NCI-H69 (cell line): ENCODE measurements at regions not wholly inside any gene's neighbourhood (a gene's known extent, or its start where the extent isn't known, plus 50 kb on each side); places are given as distances from the start of the nearest gene placed in this dataset.
"Not testable (repeated sequence)": the region's sequence is repeated elsewhere in the genome, so short reads cannot be mapped to it uniquely, and the experiment has no call there.

Source experiments
- DNase-seq: peaks from one replicate; lab custom pipeline; 2025; lab: John Stamatoyannopoulos, UW

GRCh38 chr9:22650145-22650544 lies 203.5 kb downstream of the DMRTA1 start:
- no peak for DNase-seq

GRCh38 chr9:22650946-22651345 lies 204.3 kb downstream of the DMRTA1 start:
- no peak for DNase-seq

GRCh38 chr9:22654833-22655232 lies 208.2 kb downstream of the DMRTA1 start:
- no peak for DNase-seq

GRCh38 chr9:22657713-22658112 lies 211.1 kb downstream of the DMRTA1 start:
- no peak for DNase-seq

DNA sequence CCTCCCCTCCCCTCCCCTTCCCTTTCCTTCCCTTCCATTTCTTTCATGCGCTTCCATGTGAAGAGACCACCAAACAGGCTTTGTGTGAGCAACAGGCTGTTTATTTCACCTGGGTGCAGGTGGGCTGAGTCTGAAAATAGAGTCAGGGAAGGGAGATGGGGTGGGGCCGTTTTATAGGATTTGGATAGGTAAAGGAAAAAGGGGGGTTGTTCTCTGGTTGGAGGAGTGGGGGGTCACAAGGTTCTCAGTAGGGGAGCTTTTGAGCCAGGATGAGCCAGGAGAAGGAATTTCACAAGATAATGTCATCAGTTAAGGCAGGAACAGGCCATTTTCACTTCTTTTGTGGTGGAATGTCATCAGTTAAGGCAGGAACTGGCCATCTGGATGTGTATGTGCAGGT lies 211.9 kb downstream of the DMRTA1 start:
- DNase-seq, result not testable (repeated sequence)

- DNase-seq, result peak; percentile 94
Measured at GRCh38 chr9:22682536-22682935, 235.9 kb downstream of the DMRTA1 start.

GRCh38 chr9:22682961-22683699 lies 236.5 kb downstream of the DMRTA1 start:
- DNase-seq, result peak; percentile 97

DNA sequence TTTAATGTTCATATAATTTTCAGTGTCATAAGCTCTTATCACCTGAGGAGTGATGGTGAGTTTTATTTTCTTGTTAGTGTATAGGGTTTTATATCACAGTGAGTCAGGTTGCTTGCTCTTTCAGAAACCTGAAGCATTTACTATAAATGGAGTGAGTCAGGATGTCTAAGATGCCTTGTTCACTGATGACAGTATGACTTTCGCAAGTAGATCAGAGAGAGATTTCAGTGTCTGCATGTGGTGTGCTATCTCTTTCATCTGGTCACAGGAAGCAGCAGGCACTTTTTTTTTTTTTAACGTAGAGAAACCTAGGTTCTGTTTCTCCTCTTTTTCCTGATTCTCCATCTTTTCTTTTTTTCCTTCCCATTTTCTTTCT lies 237.1 kb downstream of the DMRTA1 start:
- peak; percentile 88 for DNase-seq

DNA sequence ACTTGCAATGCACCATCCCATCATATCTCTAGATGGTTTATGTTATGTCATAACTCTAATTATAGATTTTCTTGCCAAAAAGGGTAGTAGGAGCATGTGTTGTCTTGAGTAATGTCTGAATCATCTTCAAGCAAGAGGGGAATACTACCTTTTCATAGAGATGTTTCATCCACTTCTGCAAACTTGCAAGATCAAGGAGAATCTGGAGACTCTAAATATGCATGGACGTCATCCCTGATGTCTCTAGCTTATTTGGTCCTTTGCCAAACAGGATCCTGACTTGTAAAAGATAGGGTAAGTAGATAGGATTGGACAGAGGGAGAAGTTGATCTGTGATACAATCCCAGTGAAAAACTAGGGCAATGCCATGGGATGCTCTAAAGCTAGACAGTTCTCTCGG lies 246.5 kb downstream of the DMRTA1 start:
- DNase-seq, result peak; percentile 69

DNA sequence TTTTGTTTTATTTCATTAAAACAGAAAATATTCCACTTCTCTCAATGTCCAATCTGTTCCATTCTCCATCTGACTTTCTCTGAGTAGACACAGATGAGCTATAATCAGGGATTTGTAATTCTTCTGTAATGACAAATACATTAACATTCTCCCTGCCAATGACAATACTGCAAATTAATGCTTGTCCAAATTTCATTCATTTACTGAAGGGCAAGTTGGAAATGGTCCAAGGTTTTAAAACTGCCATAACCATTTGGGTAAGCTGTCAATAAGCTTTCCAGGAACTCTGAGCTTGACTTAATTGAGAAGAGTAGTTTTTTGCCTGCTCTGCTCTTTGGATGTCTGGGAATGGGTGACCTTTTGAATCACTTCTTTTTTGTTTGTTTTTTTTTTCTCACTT lies 253.5 kb downstream of the DMRTA1 start:
- DNase-seq, result peak; percentile 93

DNA sequence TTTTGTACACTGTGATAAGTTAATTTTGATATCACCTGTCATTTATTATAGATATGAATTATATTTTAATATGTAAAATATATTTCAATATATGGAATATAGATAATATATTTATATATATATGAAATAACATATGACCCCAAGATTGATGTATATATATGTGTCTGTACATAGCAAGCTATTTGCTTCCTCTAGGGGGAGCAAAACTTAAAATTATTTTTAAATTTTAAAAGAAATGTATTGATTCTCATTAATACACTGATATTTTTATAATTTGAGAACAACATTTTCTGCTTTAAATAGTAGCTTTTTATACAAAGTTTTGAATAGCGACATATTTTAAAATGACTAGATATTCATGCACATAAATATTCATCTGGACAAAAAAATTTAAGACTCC lies 272.0 kb downstream of the DMRTA1 start:
- DNase-seq, result peak; percentile 15

- DNase-seq, result no peak
Measured at GRCh38 chr9:22722492-22722891, 275.9 kb downstream of the DMRTA1 start.

GRCh38 chr9:22731786-22732185 lies 285.2 kb downstream of the DMRTA1 start:
- DNase-seq, result no peak

DNA sequence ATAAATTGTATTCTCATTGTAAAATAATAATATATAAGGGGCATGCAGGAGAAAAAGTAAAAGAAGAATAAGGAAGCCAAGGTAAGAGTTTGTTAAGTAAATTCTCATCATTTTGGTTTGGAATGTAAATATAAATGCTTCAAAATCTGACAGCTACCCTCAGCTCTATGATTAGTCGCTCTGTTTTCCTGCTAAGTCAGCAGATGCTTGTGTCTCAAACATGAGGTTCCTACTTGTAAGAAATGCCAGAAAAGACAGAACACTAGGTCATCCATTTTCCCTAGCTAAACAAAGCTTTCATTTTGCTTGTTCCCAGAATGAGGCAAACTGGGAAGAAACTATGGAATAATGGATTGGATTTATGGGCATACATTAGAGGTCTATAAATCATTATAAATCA lies 293.1 kb downstream of the DMRTA1 start:
- peak; percentile 49 for DNase-seq

GRCh38 chr9:22740781-22741180 lies 294.2 kb downstream of the DMRTA1 start:
- DNase-seq, result peak; percentile 82

DNA sequence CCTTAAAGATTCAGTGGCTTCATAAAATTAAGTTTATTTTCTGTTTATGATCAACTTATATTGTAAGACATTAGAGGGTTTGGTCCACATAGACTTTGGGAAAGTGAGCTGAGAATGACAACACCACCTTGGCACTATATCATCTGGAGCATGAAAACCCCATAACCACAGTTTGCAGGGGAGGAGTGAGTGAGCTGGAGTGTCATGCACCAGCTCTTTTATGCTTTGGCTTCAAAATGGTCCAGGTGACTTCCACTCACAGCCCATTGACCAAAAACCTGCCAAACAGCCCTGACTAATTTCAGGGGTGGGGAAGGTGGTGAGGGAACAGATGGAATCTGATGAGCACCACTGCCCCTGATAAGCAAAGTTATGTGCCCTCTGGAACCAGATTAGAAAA lies 295.8 kb downstream of the DMRTA1 start:
- peak; percentile 21 for DNase-seq

- DNase-seq, result peak; percentile 42
Measured at GRCh38 chr9:22773501-22774220, 327.0 kb downstream of the DMRTA1 start.

DNA sequence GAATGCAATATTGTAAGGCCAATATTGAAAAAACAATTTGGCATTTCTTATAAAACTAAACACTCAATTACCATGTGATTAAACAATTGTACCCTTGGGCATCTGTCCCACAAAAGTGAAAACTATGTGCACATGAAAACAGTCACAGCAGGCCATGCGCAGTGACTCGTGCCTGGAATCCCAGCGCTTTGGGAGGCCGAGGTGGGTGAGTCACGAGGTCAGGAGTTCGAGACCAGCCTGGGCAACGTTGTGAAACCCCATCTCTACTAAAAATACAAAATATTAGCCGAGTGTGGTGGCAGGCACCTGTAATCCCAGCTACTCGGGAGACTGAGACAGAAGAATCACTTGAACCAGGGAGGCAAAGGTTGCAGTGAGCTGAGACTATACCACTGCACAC lies 343.7 kb downstream of the DMRTA1 start:
- no peak for DNase-seq

- DNase-seq, result no peak
Measured at GRCh38 chr9:22808876-22809275, 362.3 kb downstream of the DMRTA1 start.

GRCh38 chr9:22809371-22809770 lies 362.7 kb downstream of the DMRTA1 start:
- DNase-seq, result no peak

- peak; percentile 62 for DNase-seq
Measured at GRCh38 chr9:22813529-22813928, 366.9 kb downstream of the DMRTA1 start.

- no peak for DNase-seq
Measured at GRCh38 chr9:22815246-22815645, 368.6 kb downstream of the DMRTA1 start.

- no peak for DNase-seq
Measured at GRCh38 chr9:22817181-22817580, 370.6 kb downstream of the DMRTA1 start.

- no peak for DNase-seq
Measured at GRCh38 chr9:22829236-22829635, 382.6 kb downstream of the DMRTA1 start.
